GM23338 (cell line): ENCODE measurements at regions not wholly inside any gene's neighbourhood (a gene's known extent, or its start where the extent isn't known, plus 50 kb on each side); places are given as distances from the start of the nearest gene placed in this dataset.

ENCODE experiments used
- CREB1 ChIP-seq: fragments of 250-450 bp; sonication (Bioruptor Pico); IDR thresholded peaks from 2 replicates; pipeline ENCODE4 v1.5.0; 2020; ENCODE audit warnings: low read depth, mild to moderate bottlenecking, moderate library complexity
- CTCF ChIP-seq, 2 experiments: fragments of 200-600 bp in 1 of 2; sonication (generic) in 1 of 2; conservative IDR thresholded peaks; 2 replicates each; pipeline versions ENCODE4 v1.5.1 to v1.6.1; 2016 to 2017; ENCODE audit warnings: antibody characterized with exemption in 2 of 2, low read depth in 2 of 2, mild to moderate bottlenecking in 2 of 2, moderate library complexity in 1 of 2
- EZH2 ChIP-seq: fragments of 200-600 bp; sonication (generic); IDR thresholded peaks from one replicate; pipeline ENCODE4 v1.8.0; 2017; ENCODE audit warnings: antibody characterized with exemption, mild to moderate bottlenecking, low read depth; ENCODE audit not compliant: unreplicated experiment
- EZH2phosphoT487 ChIP-seq: fragments of 200-600 bp; sonication (generic); IDR thresholded peaks from one replicate; pipeline ENCODE4 v1.8.1; 2018; ENCODE audit warnings: antibody characterized with exemption; ENCODE audit not compliant: unreplicated experiment
- JUNB ChIP-seq: IDR thresholded peaks from one replicate; pipeline ENCODE4 v1.6.1; 2016; ENCODE audit warnings: antibody characterized with exemption; ENCODE audit not compliant: unreplicated experiment
- NANOG ChIP-seq: IDR thresholded peaks from 2 replicates; pipeline ENCODE4 v1.6.1; 2016; ENCODE audit warnings: antibody characterized with exemption, borderline replicate concordance
- POLR2AphosphoS5 ChIP-seq: IDR thresholded peaks from 2 replicates; pipeline ENCODE4 v1.6.1; 2016; ENCODE audit warnings: antibody characterized with exemption, low read depth
- REST ChIP-seq: IDR thresholded peaks from one replicate; pipeline ENCODE4 v1.6.1; 2018; ENCODE audit warnings: antibody characterized with exemption; ENCODE audit not compliant: unreplicated experiment
- STAT1 ChIP-seq: IDR thresholded peaks from one replicate; pipeline ENCODE4 v1.6.1; 2016; ENCODE audit warnings: antibody characterized with exemption; ENCODE audit not compliant: unreplicated experiment
- ZNF331 ChIP-seq: fragments of 250-450 bp; sonication (Bioruptor Pico); IDR thresholded peaks from 2 replicates; pipeline ENCODE4 v1.5.0; 2020; ENCODE audit warnings: low read depth, mild to moderate bottlenecking, moderate library complexity
- TF ChIP-seq, protein P1 (sequence below): IDR thresholded peaks from 2 replicates; pipeline ENCODE4 v1.6.1; 2016; ENCODE audit warnings: antibody characterized with exemption

- TF ChIP-seq CTCF (conservative IDR thresholded peaks at IDR 0.05; ENCODE audit: low read depth in 2 of 2) (no peak), REST (no peak), EZH2 (no peak), NANOG (no peak), EZH2phosphoT487 (no peak), JUNB (no peak), CREB1 (CRISPR knock-in tag) (no peak), POLR2AphosphoS5 (no peak), ZNF331 (CRISPR knock-in tag) (no peak), STAT1 (no peak)
- TF ChIP-seq, protein P1, sequence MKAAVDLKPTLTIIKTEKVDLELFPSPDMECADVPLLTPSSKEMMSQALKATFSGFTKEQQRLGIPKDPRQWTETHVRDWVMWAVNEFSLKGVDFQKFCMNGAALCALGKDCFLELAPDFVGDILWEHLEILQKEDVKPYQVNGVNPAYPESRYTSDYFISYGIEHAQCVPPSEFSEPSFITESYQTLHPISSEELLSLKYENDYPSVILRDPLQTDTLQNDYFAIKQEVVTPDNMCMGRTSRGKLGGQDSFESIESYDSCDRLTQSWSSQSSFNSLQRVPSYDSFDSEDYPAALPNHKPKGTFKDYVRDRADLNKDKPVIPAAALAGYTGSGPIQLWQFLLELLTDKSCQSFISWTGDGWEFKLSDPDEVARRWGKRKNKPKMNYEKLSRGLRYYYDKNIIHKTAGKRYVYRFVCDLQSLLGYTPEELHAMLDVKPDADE: no peak
These were observed 276.7 kb upstream of the ADRA1B start for GRCh38 chr5:159639590-159639989.
